GM18907 (cell line): ENCODE measurements at regions not wholly inside any gene's neighbourhood (a gene's known extent, or its start where the extent isn't known, plus 50 kb on each side); places are given as distances from the start of the nearest gene placed in this dataset.
"Not testable (repeated sequence)": the region's sequence is repeated elsewhere in the genome, so short reads cannot be mapped to it uniquely, and the experiment has no call there.

Experiments
- ATAC-seq: cut with Tn5 transposase; IDR thresholded peaks from one replicate; pipeline ENCODE4 v1.9.1; 2021; ENCODE audit warnings: mild to moderate bottlenecking, moderate library complexity; ENCODE audit not compliant: unreplicated experiment

DNA sequence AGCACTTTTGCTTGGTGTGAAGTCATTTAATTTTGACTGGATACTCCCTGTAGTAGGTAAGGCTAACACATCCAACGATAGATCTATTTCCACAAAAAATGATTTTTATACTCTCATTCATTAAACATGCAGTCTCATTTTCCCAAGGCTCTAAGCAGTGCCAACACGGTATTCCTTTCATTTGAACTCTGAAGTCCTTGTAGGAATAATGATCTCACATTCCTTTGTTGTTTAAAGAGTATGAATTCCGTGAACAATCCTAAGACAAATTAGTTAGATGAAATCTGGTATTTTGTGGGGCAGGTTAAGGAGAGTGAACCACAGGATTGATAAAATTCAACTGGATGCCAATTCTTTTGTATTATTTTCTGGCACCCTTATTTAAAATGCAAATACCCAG lies 66.6 kb downstream of the LACC1 start:
- ATAC-seq, result no peak

DNA sequence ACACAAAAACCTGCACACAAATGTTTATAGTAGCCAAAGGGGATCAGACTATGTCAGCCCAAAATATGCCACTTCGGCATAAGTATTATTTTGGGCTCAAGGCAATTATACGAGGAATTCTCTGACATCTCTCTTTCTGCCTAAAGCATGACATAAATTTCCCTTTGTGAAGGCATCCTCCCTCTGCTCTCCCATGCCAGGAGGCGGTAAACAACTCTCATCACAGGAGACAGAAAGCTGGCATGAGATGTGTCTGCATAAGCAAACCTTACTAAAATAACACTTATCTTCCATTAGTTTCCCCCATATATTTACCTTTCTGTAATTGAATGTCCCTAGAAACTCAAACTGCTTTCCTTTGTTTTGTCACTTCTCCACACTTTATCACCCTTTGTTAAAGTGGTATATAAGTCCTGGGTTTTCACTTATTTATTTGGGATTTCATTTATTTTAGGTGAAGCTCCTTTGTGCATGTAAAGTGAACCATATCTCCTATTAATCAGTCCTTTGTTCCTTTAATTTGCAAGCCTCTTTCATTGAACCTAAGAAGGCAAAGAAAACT lies 68.3 kb downstream of the LACC1 start:
- ATAC-seq, result no peak

- no peak for ATAC-seq
Measured at GRCh38 chr13:43953370-43953769, 73.7 kb downstream of the LACC1 start.

DNA sequence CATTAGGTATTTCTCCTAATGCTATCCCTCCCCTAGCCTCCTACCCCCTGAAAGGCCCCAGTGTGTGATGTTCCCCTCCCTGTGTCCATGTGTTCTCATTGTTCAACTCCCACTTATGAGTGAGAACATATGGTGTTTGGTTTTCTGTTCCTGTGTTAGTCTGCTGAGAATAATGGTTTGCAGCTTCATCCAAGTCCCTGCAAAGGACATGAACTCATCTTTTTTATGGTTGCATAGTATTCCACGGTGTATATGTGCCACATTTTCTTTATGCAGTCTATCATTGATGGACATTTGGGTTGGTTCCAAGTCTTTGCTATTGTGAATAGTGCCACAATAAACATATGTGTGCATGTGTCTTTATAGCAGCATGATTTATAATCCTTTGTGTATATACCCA lies 77.3 kb downstream of the LACC1 start:
- not testable (repeated sequence) for ATAC-seq

DNA sequence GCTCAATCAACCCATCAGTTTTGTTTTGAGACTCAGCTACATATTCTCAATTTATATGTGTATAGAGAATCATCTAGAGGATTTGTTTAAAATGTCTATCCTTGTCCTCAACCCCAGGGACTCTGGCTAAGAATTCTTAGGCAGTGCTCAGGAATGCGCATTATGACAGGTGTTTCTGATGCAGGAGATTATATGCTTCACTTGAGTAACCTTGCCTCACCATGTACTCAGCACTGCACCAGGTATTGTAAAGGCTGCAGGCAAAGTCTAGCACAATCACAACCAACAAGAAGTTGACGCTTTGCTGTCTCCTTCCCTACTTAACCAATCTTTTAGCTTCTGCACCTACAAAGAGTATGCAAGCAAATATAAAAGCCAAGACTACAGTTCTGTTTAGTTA lies 79.6 kb downstream of the LACC1 start:
- no peak for ATAC-seq

DNA sequence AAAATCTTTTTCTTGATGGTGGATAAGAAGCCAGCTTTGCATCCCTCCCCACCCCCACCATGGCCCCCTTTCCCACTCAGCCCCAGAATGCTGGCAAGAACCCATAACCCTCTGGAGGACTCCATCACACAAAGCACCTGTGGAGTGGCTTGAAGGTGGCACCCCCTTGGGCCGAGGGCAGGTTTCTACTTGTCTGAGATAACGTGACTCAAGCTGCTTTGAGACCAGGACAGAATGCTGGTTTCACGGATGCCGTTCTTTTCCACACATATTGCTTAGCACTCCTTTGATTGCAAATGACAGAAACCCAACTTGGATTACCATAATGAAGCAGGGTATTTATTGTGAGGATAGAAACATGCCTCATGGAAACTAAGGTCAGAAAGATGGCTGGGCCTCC lies 82.2 kb downstream of the LACC1 start:
- no peak for ATAC-seq

DNA sequence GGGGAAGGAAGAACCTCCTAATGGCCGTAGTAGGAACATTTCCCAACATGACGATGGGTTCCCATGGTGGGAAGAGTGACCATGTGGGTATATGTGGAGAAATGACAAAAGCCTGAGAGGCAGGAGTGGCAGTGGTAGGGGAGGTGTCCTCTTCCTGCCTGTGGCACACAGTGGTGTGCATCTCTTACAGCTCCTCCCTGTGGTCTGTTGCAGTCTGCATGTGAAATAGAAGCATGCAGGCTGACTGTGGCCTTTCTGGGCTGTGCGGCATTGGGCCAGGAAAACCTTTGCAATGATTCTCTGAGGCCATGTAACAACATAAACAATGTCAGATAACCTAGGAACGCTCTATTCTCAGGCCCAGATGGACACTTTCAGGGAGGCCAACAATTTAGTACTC lies 84.0 kb downstream of the LACC1 start:
- ATAC-seq, result no peak

DNA sequence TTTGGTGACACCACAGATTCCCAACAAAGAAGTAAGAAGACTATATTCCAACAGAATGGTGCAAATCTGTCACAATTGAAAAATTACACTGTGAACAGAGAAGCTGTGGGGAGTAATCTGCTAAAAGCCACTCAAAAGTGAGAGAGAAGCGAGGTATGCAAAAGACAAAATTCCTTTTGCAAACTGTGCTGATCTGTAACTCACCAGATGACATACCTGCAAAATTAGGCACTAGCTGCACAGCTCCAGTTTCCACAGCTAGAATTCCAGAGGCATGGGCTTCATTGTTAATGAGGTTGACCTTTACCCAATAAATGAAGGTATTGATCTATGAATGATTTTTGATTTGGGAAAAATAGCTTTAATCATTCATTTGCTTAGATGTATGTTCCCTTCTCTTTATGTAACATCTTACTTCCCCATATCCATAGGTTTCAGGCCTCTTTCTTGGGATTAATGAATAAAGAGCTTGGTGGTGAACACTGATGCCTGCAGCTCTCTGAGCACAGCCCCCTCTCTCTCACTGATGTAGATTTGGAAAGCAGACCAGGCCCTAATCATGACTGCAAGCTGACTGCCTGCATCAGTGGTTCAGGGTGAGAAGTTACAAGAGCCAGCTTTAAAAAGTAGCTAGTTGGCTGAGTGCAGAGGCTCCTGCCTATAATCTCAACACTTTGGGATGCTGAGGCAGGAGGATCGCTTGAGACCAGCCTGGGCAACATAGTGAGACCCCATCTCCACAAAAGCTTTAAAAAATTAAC lies 85.2 kb downstream of the LACC1 start:
- ATAC-seq, result no peak

- no peak for ATAC-seq
Measured at GRCh38 chr13:43965459-43965845, 85.7 kb downstream of the LACC1 start.

DNA sequence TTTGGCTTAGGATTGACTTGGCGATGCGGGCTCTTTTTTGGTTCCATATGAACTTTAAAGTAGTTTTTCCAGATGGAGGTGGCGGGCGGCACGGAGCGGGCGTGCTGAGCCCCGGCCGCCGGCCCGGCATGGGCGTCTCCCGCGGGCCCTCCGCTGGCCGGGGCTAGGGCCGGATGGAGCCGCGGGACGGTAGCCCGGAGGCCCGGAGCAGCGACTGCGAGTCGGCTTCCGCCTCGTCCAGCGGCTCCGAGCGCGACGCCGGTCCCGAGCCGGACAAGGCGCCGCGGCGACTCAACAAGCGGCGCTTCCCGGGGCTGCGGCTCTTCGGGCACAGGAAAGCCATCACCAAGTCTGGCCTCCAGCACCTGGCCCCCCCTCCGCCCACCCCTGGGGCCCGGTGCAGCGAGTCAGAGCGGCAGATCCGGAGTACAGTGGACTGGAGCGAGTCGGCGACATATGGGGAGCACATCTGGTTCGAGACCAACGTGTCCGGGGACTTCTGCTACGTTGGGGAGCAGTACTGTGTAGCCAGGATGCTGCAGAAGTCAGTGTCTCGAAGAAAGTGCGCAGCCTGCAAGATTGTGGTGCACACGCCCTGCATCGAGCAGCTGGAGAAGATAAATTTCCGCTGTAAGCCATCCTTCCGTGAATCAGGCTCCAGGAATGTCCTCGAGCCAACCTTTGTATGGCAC lies 88.7 kb downstream of the LACC1 start:
- not testable (repeated sequence) for ATAC-seq

DNA sequence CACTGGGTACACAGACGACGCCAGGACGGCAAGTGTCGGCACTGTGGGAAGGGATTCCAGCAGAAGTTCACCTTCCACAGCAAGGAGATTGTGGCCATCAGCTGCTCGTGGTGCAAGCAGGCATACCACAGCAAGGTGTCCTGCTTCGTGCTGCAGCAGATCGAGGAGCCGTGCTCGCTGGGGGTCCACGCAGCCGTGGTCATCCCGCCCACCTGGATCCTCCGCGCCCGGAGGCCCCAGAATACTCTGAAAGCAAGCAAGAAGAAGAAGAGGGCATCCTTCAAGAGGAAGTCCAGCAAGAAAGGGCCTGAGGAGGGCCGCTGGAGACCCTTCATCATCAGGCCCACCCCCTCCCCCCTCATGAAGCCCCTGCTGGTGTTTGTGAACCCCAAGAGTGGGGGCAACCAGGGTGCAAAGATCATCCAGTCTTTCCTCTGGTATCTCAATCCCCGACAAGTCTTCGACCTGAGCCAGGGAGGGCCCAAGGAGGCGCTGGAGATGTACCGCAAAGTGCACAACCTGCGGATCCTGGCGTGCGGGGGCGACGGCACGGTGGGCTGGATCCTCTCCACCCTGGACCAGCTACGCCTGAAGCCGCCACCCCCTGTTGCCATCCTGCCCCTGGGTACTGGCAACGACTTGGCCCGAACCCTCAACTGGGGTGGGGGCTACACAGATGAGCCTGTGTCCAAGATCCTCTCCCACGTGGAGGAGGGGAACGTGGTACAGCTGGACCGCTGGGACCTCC lies 89.4 kb downstream of the LACC1 start:
- ATAC-seq, result not testable (repeated sequence)

- ATAC-seq, result not testable (repeated sequence)
Measured at GRCh38 chr13:43969919-43970318, 90.2 kb downstream of the LACC1 start.

- not testable (repeated sequence) for ATAC-seq
Measured at GRCh38 chr13:43970520-43971242, 91.0 kb downstream of the LACC1 start.

DNA sequence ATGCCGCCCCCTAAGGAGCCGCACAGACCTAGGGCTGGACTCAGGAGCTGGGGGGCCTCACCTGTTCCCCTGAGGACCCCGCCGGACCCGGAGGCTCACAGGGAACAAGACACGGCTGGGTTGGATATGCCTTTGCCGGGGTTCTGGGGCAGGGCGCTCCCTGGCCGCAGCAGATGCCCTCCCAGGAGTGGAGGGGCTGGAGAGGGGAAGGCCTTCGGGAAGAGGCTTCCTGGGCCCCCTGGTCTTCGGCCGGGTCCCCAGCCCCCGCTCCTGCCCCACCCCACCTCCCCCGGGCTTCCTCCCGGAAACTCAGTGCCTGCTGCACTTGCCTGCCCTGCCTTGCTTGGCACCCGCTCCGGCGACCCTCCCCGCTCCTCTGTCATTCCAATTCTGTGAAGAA lies 91.6 kb downstream of the LACC1 start:
- not testable (repeated sequence) for ATAC-seq

- ATAC-seq, result no peak
Measured at GRCh38 chr13:43977911-43978310, 98.2 kb downstream of the LACC1 start.

DNA sequence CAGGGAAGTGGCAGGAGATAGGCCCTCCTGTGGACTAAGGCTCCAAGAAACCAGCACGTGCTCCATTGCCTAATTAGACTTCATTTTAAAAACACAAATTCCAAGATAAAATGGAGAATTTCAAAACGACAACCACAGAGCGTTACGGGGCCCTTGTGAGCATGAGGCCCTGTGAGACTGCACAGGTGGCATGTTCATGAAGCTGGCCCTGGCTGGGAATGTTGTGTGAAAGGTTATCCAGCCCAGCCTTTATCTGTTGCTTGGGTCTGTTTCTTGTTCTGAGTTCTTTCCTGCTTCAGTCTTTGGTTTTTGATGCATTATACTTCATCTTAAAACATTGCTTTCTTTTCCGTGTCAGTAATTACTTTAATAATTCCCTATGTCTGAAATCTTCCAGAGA lies 99.0 kb downstream of the LACC1 start:
- no peak for ATAC-seq

DNA sequence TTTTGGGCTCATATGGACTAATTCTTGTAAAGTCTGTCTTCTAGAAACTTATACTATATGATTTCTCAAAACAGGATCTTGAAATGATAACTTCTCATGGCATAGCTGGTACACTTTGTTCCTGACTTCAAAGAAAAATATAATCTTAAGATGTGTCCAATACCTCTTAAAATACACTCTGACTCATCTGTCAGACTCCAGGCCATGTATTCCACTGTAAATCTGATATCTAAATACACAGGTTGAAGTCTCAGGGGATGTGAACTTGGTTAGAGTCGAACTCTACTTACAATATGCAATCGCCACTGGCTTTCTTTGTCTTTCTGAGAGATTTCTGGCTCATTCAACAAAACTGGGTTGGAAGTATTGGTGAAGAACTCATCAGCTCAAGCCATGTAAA lies 99.8 kb downstream of the LACC1 start:
- ATAC-seq, result no peak

- ATAC-seq, result no peak
Measured at GRCh38 chr13:43980587-43980986, 100.9 kb downstream of the LACC1 start.

DNA sequence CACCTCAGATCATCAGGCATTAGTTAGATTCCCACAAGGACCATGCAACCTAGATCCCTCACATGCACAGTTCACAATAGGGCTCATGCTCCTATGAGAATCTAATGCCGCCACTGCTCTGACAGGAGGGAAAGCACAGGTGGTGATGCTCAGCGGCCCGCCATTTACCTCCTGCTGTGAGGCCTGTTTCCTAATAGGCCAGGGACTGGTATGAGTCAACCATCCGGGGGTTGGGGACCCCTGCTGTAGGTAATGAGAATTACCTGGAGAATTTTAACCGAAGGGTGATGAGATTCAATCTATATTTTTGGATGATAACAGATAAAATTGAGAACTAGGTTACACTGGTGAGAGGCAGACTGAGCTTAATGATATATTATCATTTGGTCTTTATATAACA lies 101.4 kb downstream of the LACC1 start:
- no peak for ATAC-seq

DNA sequence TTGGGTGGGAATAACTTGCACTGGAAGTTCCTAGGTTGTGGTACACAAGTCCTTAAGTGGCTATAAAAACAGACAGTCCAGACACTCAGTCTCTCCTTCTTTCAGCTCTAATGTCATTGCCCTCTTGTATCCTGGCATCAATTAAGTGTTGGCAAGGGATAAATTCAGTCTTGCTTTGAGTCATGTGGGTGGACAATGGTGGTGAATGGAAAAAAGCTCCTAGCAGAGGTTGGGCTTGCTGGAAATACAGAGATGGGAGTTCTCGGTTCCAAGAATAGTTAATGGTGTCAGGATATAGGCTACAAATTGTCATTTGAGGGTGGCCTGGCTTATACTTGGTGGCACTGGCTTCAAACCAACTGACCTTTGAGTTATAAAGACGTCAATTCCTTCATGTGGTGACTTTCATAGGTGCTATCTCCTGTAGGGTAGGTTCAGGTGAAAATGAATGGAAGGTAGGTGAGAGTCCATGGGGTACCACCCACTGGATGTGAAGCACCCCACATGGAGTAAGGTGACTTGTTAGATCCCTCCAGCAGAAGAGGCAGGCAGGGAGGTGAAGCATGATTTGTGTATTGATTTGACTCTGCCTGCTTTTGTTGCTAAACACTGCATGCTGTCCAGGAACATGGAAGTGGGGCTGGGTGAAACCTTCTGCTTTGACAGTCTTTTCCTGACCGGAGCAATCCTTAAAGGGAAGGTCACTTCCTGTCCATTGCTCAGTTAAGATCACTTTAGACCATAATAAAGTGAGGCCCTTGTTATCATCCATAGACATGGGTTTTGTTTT lies 102.0 kb downstream of the LACC1 start:
- ATAC-seq, result no peak
